HCT116 (cell line): ENCODE measurements at regions not wholly inside any gene's neighbourhood (a gene's known extent, or its start where the extent isn't known, plus 50 kb on each side); places are given as distances from the start of the nearest gene placed in this dataset.
"Not testable (repeated sequence)": the region's sequence is repeated elsewhere in the genome, so short reads cannot be mapped to it uniquely, and the experiment has no call there.

Experiments used
- ATF3 ChIP-seq: IDR thresholded peaks from 2 replicates; pipeline ENCODE4 v1.6.1; 2012
- CEBPB ChIP-seq: IDR thresholded peaks from 2 replicates; pipeline ENCODE4 v1.6.1; 2012; ENCODE audit warnings: low read depth
- CTCF ChIP-seq, 3 experiments: fragments of 200-600 bp in 1 of 3; sonication (generic) in 1 of 3; IDR thresholded peaks in 2 of 3; conservative IDR thresholded peaks in 1 of 3; 2 replicates each; pipeline ENCODE4 v1.5.1; 2012 to 2017; ENCODE audit warnings: low read depth in 2 of 3, low read length in 2 of 3, antibody characterized with exemption in 1 of 3, borderline replicate concordance in 1 of 3, control low read depth in 1 of 3, mild to moderate bottlenecking in 1 of 3, mixed read lengths in 1 of 3, mixed run types in 1 of 3, moderate library complexity in 1 of 3; ENCODE audit not compliant: insufficient read depth in 1 of 3
- EZH2 ChIP-seq: fragments of 200-600 bp; sonication (generic); IDR thresholded peaks from 2 replicates; pipeline ENCODE4 v1.6.1; 2017; ENCODE audit warnings: antibody characterized with exemption, mixed run types
- FOSL1 ChIP-seq: IDR thresholded peaks from 2 replicates; pipeline ENCODE4 v1.6.1; 2012; ENCODE audit warnings: low read depth
- POLR2A ChIP-seq: IDR thresholded peaks from 2 replicates; pipeline ENCODE4 v1.7.0; 2011; ENCODE audit warnings: borderline replicate concordance; ENCODE audit not compliant: insufficient read depth, insufficient read length; ENCODE audit errors: extremely low read depth
- POLR2AphosphoS5 ChIP-seq: IDR thresholded peaks from 2 replicates; pipeline ENCODE4 v1.6.1; 2011; ENCODE audit warnings: mild to moderate bottlenecking, low read depth, low read length, moderate library complexity
- SP1 ChIP-seq: IDR thresholded peaks from 2 replicates; pipeline ENCODE4 v1.6.1; 2012; ENCODE audit warnings: low read depth
- YY1 ChIP-seq: IDR thresholded peaks from 2 replicates; pipeline ENCODE4 v1.6.1; 2011; ENCODE audit warnings: low read length, low read depth, moderate library complexity, mild to moderate bottlenecking; ENCODE audit not compliant: insufficient replicate concordance; ENCODE audit errors: extremely low read depth
- ZBTB33 ChIP-seq: IDR thresholded peaks from 2 replicates; pipeline ENCODE4 v1.6.1; 2011; ENCODE audit warnings: mild to moderate bottlenecking, low read length, moderate library complexity; ENCODE audit not compliant: insufficient replicate concordance; ENCODE audit errors: extremely low read depth

- TF ChIP-seq CTCF (IDR thresholded peaks at IDR 0.05 in 2 of 3, conservative IDR thresholded peaks at IDR 0.05 in 1 of 3; ENCODE audit: borderline replicate concordance in 1 of 3, insufficient read depth in 1 of 3, low read depth in 2 of 3, low read length in 2 of 3); POLR2AphosphoS5; EZH2; ZBTB33; FOSL1; ATF3; YY1; SP1; POLR2A; CEBPB: not testable (repeated sequence)
These were observed 660.0 kb upstream of the DEFB115 start for GRCh38 chr20:30597429-30597828.
